K562 (cell line): ENCODE measurements at regions not wholly inside any gene's neighbourhood (a gene's known extent, or its start where the extent isn't known, plus 50 kb on each side); places are given as distances from the start of the nearest gene placed in this dataset.
"Not testable (repeated sequence)": the region's sequence is repeated elsewhere in the genome, so short reads cannot be mapped to it uniquely, and the experiment has no call there.

Source experiments
- CBX2 ChIP-seq: fragments of 200-600 bp; sonication (generic); IDR thresholded peaks from one replicate; pipeline ENCODE4 v1.6.1; 2012; ENCODE audit warnings: mild to moderate bottlenecking, low read length, inconsistent platforms; ENCODE audit not compliant: insufficient read depth, poor library complexity, severe bottlenecking
- CBX8 ChIP-seq: fragments of 200-600 bp; sonication (generic); IDR thresholded peaks from 2 replicates; pipeline ENCODE4 v1.6.1; 2012; ENCODE audit warnings: borderline replicate concordance, mixed run types, low read depth, mild to moderate bottlenecking, moderate library complexity, mixed read lengths, low read length, control low read depth, inconsistent platforms; ENCODE audit not compliant: poor library complexity, severe bottlenecking; ENCODE audit errors: extremely low read depth
- CEBPB ChIP-seq: fragments of 450-650 bp; IDR thresholded peaks from 2 replicates; pipeline ENCODE4 v1.6.1; 2016; ENCODE audit warnings: missing genetic modification characterization, missing compliant biosample characterization
- CTCF ChIP-seq, 3 experiments: IDR thresholded peaks in 2 of 3; conservative IDR thresholded peaks in 1 of 3; 2 replicates each; pipeline ENCODE4 v1.5.1; 2011 to 2012; ENCODE audit warnings: low read length in 3 of 3, mild to moderate bottlenecking in 3 of 3, control low read depth in 2 of 3, improper control_type of control experiment in 1 of 3, inconsistent platforms in 1 of 3, low read depth in 1 of 3, mixed read lengths in 1 of 3, moderate library complexity in 1 of 3; ENCODE audit not compliant: insufficient read depth in 2 of 3
- GABPA ChIP-seq: fragments of 200-800 bp; sonication (Bioruptor generic); conservative IDR thresholded peaks from 2 replicates; pipeline ENCODE4 v1.6.1; 2016; ENCODE audit warnings: low read depth, missing genetic modification characterization, missing compliant biosample characterization
- PRPF4 ChIP-seq: fragments of 200-400 bp; formaldehyde crosslinking; IDR thresholded peaks from one replicate; pipeline ENCODE4 v1.6.1; 2017; ENCODE audit warnings: low read length, low read depth, mild to moderate bottlenecking; ENCODE audit not compliant: insufficient read depth, poor library complexity, severe bottlenecking
- RCOR1 ChIP-seq, 2 experiments: IDR thresholded peaks; 2 replicates each; pipeline ENCODE4 v1.6.1; 2012; ENCODE audit warnings: low read depth in 2 of 2, low read length in 2 of 2, borderline replicate concordance in 1 of 2, improper control_type of control experiment in 1 of 2
- SMAD4 ChIP-seq: fragments of 250-450 bp; sonication (Bioruptor Pico); conservative IDR thresholded peaks from 2 replicates; pipeline ENCODE4 v1.8.0; 2021; ENCODE audit warnings: inconsistent platforms, mild to moderate bottlenecking, moderate library complexity
- TAF1 ChIP-seq: IDR thresholded peaks from 2 replicates; pipeline ENCODE4 v1.6.1; 2011; ENCODE audit warnings: mild to moderate bottlenecking, low read length, moderate library complexity; ENCODE audit not compliant: insufficient read depth, control insufficient read depth, severe bottlenecking; ENCODE audit errors: extremely low read depth
- ZNF133 ChIP-seq: fragments of 250-450 bp; sonication (Bioruptor Pico); IDR thresholded peaks from 2 replicates; pipeline ENCODE4 v1.4.0; 2020; ENCODE audit warnings: mild to moderate bottlenecking
- ZNF407 ChIP-seq: fragments of 450-650 bp; IDR thresholded peaks from 2 replicates; pipeline ENCODE4 v1.6.1; 2016; ENCODE audit warnings: low read depth

- TF ChIP-seq CBX2; CTCF (IDR thresholded peaks at IDR 0.05 in 2 of 3, conservative IDR thresholded peaks at IDR 0.05 in 1 of 3; ENCODE audit: insufficient read depth in 2 of 3, low read depth in 1 of 3, low read length in 3 of 3); ZNF133 (CRISPR knock-in tag); GABPA; PRPF4; RCOR1 (IDR thresholded peaks at IDR 0.05; ENCODE audit: borderline replicate concordance in 1 of 2, low read depth in 2 of 2, low read length in 2 of 2); ZNF407; TAF1; CEBPB; SMAD4 (CRISPR knock-in tag); CBX8: not testable (repeated sequence)
Observed at GRCh38 chr15:24412649-24413048, 262.9 kb upstream of the NPAP1 start.
